ENCODE measurements at regions not wholly inside any gene's neighbourhood (a gene's known extent, or its start where the extent isn't known, plus 50 kb on each side); places are given as distances from the start of the nearest gene placed in this dataset.

GRCh38 chr2:7633566-7634153, 716.4 kb downstream of the RNF144A start:
- no peak for TF ChIP-seq CTCF (conservative IDR thresholded peaks at IDR 0.05; ENCODE audit: low read length)
- no peak for TF ChIP-seq EZH2phosphoT487 (IDR thresholded peaks at IDR 0.05; ENCODE audit: borderline replicate concordance)

Measured in Loucy (cell line).